ENCODE measurements at regions not wholly inside any gene's neighbourhood (a gene's known extent, or its start where the extent isn't known, plus 50 kb on each side); places are given as distances from the start of the nearest gene placed in this dataset.
"Not testable (repeated sequence)": the region's sequence is repeated elsewhere in the genome, so short reads cannot be mapped to it uniquely, and the experiment has no call there.

- not testable (repeated sequence) for H3K4me1 Mint-ChIP-seq (ENCODE audit: low read depth); H3K36me3 Mint-ChIP-seq (ENCODE audit: low read depth); DNase-seq; H3K4me3 Mint-ChIP-seq; H3K27ac Mint-ChIP-seq; H3K27me3 Mint-ChIP-seq (ENCODE audit: insufficient read depth)
- peaks cover 13% of the 10 kb centered on the region for H3K9me3 Mint-ChIP-seq
Observed at GRCh38 chr5:12573916-12574297, 669.7 kb upstream of the CTNND2 start.

GRCh38 chr5:12570688-12571087 lies 666.4 kb upstream of the CTNND2 start:
- Mint-ChIP-seq H3K4me3 (no peak overlapping the region), H3K9me3 (peaks cover 12% of the 10 kb centered on the region), H3K27ac (no peak overlapping the region), H3K4me1 (ENCODE audit: low read depth) (no peaks in the 10 kb centered on the region), H3K36me3 (ENCODE audit: low read depth) (no peaks in the 10 kb centered on the region), H3K27me3 (ENCODE audit: insufficient read depth) (no peaks in the 10 kb centered on the region)
- no peak for DNase-seq
- no peak for TF ChIP-seq CTCF (IDR thresholded peaks at IDR 0.05)

GRCh38 chr5:12566441-12566840 lies 662.2 kb upstream of the CTNND2 start:
- H3K27me3 Mint-ChIP-seq (ENCODE audit: insufficient read depth): no peaks in the 10 kb centered on the region
- no peaks in the 10 kb centered on the region for H3K36me3 Mint-ChIP-seq (ENCODE audit: low read depth)
- no peak for DNase-seq
- H3K9me3 Mint-ChIP-seq: peaks cover 14% of the 10 kb centered on the region
- H3K4me3 Mint-ChIP-seq: no peak overlapping the region
- no peaks in the 10 kb centered on the region for H3K4me1 Mint-ChIP-seq (ENCODE audit: low read depth)
- no peak overlapping the region for H3K27ac Mint-ChIP-seq
- no peak for TF ChIP-seq CTCF (IDR thresholded peaks at IDR 0.05)

- no peak overlapping the region for H3K27ac Mint-ChIP-seq
- H3K36me3 Mint-ChIP-seq (ENCODE audit: low read depth): no peaks in the 10 kb centered on the region
- no peak for DNase-seq
- H3K9me3 Mint-ChIP-seq: peaks cover 10% of the 10 kb centered on the region
- TF ChIP-seq CTCF (IDR thresholded peaks at IDR 0.05): no peak
- H3K27me3 Mint-ChIP-seq (ENCODE audit: insufficient read depth): no peaks in the 10 kb centered on the region
- H3K4me1 Mint-ChIP-seq (ENCODE audit: low read depth): no peaks in the 10 kb centered on the region
- H3K4me3 Mint-ChIP-seq: no peak overlapping the region
Observed at GRCh38 chr5:12557012-12557411, 652.8 kb upstream of the CTNND2 start.

- no peak overlapping the region for H3K4me3 Mint-ChIP-seq
- H3K9me3 Mint-ChIP-seq: peaks cover 20% of the 10 kb centered on the region
- DNase-seq: no peak
- no peaks in the 10 kb centered on the region for H3K4me1 Mint-ChIP-seq (ENCODE audit: low read depth)
- H3K36me3 Mint-ChIP-seq (ENCODE audit: low read depth): no peaks in the 10 kb centered on the region
- no peak for TF ChIP-seq CTCF (IDR thresholded peaks at IDR 0.05)
- no peak overlapping the region for H3K27ac Mint-ChIP-seq
- no peaks in the 10 kb centered on the region; the same call in 1 of the 2 replicates for H3K27me3 Mint-ChIP-seq (ENCODE audit: insufficient read depth)
Observed at GRCh38 chr5:12526113-12526512, 621.9 kb upstream of the CTNND2 start.

DNA sequence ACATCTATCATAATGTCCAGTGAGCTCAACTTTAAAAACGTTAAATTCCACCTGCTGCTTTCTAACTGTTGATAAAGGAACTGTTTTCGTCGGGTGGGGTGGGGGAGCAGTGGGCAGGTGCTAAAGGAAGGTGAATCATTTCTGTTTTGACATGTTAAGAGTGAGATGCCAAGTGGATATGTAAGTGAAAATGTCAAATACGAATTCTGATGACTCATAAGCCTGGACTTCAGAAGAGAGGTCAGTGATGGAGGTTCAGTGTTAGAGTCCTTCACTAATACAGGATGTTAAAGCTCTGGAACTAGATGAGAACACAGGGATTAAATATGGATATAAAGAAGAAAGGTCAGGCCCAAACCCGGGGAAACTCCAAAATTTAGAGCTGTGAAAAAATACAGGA lies 617.9 kb upstream of the CTNND2 start:
- H3K4me1 Mint-ChIP-seq (ENCODE audit: low read depth): no peaks in the 10 kb centered on the region
- no peak for TF ChIP-seq CTCF (IDR thresholded peaks at IDR 0.05)
- no peak overlapping the region for H3K27ac Mint-ChIP-seq
- H3K36me3 Mint-ChIP-seq (ENCODE audit: low read depth): no peaks in the 10 kb centered on the region
- H3K27me3 Mint-ChIP-seq (ENCODE audit: insufficient read depth): no peaks in the 10 kb centered on the region; the same call in 1 of the 2 replicates
- DNase-seq: no peak
- H3K4me3 Mint-ChIP-seq: no peak overlapping the region
- peaks cover 43% of the 10 kb centered on the region for H3K9me3 Mint-ChIP-seq

GRCh38 chr5:12504983-12505382 lies 600.7 kb upstream of the CTNND2 start:
- not testable (repeated sequence) for H3K27me3 Mint-ChIP-seq (ENCODE audit: insufficient read depth); H3K4me3 Mint-ChIP-seq; H3K27ac Mint-ChIP-seq; H3K36me3 Mint-ChIP-seq (ENCODE audit: low read depth); DNase-seq; H3K4me1 Mint-ChIP-seq (ENCODE audit: low read depth)
- peaks cover 54% of the 10 kb centered on the region for H3K9me3 Mint-ChIP-seq
